H1 (cell line): ENCODE measurements at regions not wholly inside any gene's neighbourhood (a gene's known extent, or its start where the extent isn't known, plus 50 kb on each side); places are given as distances from the start of the nearest gene placed in this dataset.

Experiments
- ASH2L ChIP-seq: fragments of 200-600, 300-600 bp; sonication (generic); IDR thresholded peaks from one replicate; pipeline ENCODE4 v1.7.1; 2017; ENCODE audit warnings: low read length
- BACH1 ChIP-seq: IDR thresholded peaks from 2 replicates; pipeline ENCODE4 v1.6.1; 2012; ENCODE audit warnings: low read length, improper control_type of control experiment
- CHD1 ChIP-seq: IDR thresholded peaks from 2 replicates; pipeline ENCODE4 v1.6.1; 2012; ENCODE audit warnings: low read depth, low read length, improper control_type of control experiment
- JUND ChIP-seq: IDR thresholded peaks from 2 replicates; pipeline ENCODE4 v1.6.1; 2011; ENCODE audit warnings: mild to moderate bottlenecking, improper control_type of control experiment, low read length
- POLR2AphosphoS5 ChIP-seq: IDR thresholded peaks from 2 replicates; pipeline ENCODE4 v1.6.1; 2011; ENCODE audit warnings: low read depth, low read length
- SP2 ChIP-seq: IDR thresholded peaks from 2 replicates; pipeline ENCODE4 v1.6.1; 2012; ENCODE audit warnings: mild to moderate bottlenecking, low read length, inconsistent platforms
- TF ChIP-seq, protein P1 (sequence below), 3 experiments: IDR thresholded peaks; 1 replicate in 2 of 3; 2 replicates in 1 of 3; pipeline versions ENCODE4 v1.5.1 to v1.6.1; 2011; ENCODE audit warnings: low read length in 3 of 3, mild to moderate bottlenecking in 3 of 3, inconsistent platforms in 2 of 3, low read depth in 1 of 3, moderate library complexity in 1 of 3; ENCODE audit not compliant: insufficient read depth in 1 of 3; ENCODE audit errors: control extremely low read depth in 1 of 3

DNA sequence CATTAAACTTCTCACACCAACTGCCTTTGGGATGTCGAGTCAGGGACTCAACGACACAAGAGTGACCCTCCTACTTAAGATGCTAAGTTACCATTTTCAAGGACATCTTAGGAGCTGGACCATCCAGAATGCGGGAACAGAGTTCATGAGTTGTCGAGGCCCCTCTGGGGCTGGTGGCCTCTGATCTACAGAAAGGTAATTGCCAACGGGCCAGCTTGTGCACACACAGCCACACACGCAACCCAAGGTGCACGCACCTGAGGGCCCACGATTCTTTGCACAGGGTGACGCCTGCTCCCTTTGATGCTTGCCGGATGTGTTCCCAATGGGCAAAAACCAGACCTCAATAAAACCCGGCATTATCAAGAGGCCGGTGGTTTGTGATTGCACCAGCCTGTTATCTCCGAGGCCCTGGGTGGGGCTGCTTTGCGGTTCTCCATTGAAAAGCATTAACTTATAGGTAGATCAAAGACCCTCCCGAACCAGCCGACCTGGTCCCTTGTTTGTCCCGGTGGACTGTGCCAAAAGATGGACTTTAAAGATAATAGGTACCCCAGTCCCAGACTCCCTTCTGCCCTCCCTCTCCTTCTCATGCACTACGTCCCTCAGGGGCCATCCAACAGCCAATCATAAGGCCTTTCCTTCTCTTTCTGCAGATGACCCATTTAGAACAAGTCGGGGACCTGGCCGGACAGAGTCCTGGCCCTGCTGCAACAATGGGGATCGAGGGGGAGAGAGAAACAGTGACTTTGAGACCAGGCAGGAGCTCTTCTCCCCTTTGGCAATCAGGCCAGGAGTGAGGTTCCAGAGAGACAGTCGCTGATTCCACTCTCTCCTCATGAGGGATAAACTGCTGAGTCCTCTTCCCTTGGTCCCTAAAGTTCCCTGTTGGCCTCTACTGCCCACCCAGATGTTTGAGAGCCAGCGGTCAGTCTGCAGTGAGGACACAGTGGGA is 292.5 kb downstream of the SOX9 start (continued):
- TF ChIP-seq, protein P1, sequence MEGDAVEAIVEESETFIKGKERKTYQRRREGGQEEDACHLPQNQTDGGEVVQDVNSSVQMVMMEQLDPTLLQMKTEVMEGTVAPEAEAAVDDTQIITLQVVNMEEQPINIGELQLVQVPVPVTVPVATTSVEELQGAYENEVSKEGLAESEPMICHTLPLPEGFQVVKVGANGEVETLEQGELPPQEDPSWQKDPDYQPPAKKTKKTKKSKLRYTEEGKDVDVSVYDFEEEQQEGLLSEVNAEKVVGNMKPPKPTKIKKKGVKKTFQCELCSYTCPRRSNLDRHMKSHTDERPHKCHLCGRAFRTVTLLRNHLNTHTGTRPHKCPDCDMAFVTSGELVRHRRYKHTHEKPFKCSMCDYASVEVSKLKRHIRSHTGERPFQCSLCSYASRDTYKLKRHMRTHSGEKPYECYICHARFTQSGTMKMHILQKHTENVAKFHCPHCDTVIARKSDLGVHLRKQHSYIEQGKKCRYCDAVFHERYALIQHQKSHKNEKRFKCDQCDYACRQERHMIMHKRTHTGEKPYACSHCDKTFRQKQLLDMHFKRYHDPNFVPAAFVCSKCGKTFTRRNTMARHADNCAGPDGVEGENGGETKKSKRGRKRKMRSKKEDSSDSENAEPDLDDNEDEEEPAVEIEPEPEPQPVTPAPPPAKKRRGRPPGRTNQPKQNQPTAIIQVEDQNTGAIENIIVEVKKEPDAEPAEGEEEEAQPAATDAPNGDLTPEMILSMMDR (IDR thresholded peaks at IDR 0.05; ENCODE audit: control extremely low read depth in 1 of 3, insufficient read depth in 1 of 3, low read depth in 1 of 3, low read length in 3 of 3), result no peak
- TF ChIP-seq ASH2L, result no peak
- no peak for TF ChIP-seq CHD1
- no peak for TF ChIP-seq POLR2AphosphoS5
- TF ChIP-seq JUND, result no peak
- TF ChIP-seq BACH1, result no peak
- TF ChIP-seq SP2, result no peak
